GM18511 (cell line): ENCODE measurements at regions not wholly inside any gene's neighbourhood (a gene's known extent, or its start where the extent isn't known, plus 50 kb on each side); places are given as distances from the start of the nearest gene placed in this dataset.

Experiments
- ATAC-seq: cut with Tn5 transposase; IDR thresholded peaks from one replicate; pipeline ENCODE4 v1.9.1; 2021; ENCODE audit warnings: mild to moderate bottlenecking, moderate library complexity; ENCODE audit not compliant: unreplicated experiment

- no peak for ATAC-seq
Measured at GRCh38 chr17:56735842-56736241, 97.9 kb downstream of the C17orf67 start.

GRCh38 chr17:56737421-56738161 is 96.1 kb downstream of the C17orf67 start:
- no peak for ATAC-seq

GRCh38 chr17:56739376-56739775 is 94.3 kb downstream of the C17orf67 start:
- ATAC-seq = no peak

GRCh38 chr17:56739776-56740175 is 93.9 kb downstream of the C17orf67 start:
- no peak for ATAC-seq

GRCh38 chr17:56740481-56740880 is 93.2 kb downstream of the C17orf67 start:
- ATAC-seq = no peak
